ENCODE measurements at regions not wholly inside any gene's neighbourhood (a gene's known extent, or its start where the extent isn't known, plus 50 kb on each side); places are given as distances from the start of the nearest gene placed in this dataset.

DNA sequence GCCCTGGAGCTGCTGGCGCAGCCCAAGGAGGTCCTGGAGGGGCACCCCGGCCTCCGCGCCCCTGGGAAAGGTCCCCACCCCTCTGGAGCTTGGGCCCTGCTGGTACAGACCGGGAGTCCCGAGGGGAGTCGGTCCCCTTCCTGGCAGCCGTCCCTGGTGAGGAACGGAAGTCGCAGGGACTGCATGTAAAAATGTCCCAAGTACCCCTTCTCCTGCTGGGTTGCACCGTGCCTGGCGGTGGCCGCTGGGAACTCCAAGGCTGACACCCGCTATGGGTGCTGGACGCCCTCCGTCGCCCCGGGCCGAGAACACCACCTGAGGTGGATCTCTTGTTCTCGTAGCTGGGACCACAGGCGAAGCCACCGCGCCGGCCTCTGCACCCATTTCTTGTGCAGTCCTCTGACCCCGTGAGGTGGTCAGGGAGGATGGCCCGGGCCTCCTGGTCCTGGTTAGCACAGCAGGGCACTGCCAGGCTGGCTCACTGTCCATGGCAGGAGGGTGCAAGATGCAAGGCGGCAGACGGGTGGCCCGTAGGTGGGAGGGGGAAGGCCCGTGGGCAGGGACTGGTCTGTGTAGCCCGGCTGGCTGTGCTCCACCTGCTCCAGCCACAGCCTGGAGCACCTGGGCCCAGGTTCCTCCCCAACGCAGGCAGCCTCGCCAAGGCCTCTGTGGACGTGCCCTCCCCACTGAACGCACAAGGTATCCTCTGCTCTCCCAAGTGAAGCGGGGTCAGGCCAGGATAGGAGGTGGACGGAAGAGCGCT, 165.2 kb downstream of the IGLL1 start:
- Histone ChIP-seq H3K27me3 (no peaks in the 10 kb centered on the region), H3K36me3 (no peaks in the 10 kb centered on the region), H3K4me1 (no peaks in the 10 kb centered on the region), H3K9me3 (no peaks in the 10 kb centered on the region), H3K27ac (no peak overlapping the region), H3K4me3 (no peak overlapping the region)
- DNase-seq (peak in 1 of 2 donors; percentile 81), ATAC-seq (ENCODE audit: low FRiP score in 2 of 2) (peak; percentile 12 to 18)
- no peak for TF ChIP-seq EP300 (IDR thresholded peaks at IDR 0.05)
- TF ChIP-seq POLR2A (IDR thresholded peaks at IDR 0.05): no peak
- no peak for TF ChIP-seq POLR2AphosphoS5 (IDR thresholded peaks at IDR 0.05)
- no peak for TF ChIP-seq CTCF (IDR thresholded peaks at IDR 0.05)
- WGBS, 2 donors: 90 to 93% methylated on average over 27 to 37 of the region's 38 CpGs

- no peaks in the 10 kb centered on the region for H3K27me3 ChIP-seq
- TF ChIP-seq POLR2AphosphoS5 (IDR thresholded peaks at IDR 0.05): no peak
- no peak for TF ChIP-seq POLR2A (IDR thresholded peaks at IDR 0.05)
- TF ChIP-seq CTCF (IDR thresholded peaks at IDR 0.05): no peak
- no peak for TF ChIP-seq EP300 (IDR thresholded peaks at IDR 0.05)
- DNase-seq (no peak), ATAC-seq (ENCODE audit: low FRiP score in 2 of 2) (no peak)
- H3K36me3 ChIP-seq: no peaks in the 10 kb centered on the region
- H3K4me3 ChIP-seq: no peak overlapping the region
- no peaks in the 10 kb centered on the region for H3K4me1 ChIP-seq
- no peak overlapping the region for H3K27ac ChIP-seq
- H3K9me3 ChIP-seq: no peaks in the 10 kb centered on the region
Measured at GRCh38 chr22:23411739-23412138, 168.4 kb downstream of the IGLL1 start.

DNA sequence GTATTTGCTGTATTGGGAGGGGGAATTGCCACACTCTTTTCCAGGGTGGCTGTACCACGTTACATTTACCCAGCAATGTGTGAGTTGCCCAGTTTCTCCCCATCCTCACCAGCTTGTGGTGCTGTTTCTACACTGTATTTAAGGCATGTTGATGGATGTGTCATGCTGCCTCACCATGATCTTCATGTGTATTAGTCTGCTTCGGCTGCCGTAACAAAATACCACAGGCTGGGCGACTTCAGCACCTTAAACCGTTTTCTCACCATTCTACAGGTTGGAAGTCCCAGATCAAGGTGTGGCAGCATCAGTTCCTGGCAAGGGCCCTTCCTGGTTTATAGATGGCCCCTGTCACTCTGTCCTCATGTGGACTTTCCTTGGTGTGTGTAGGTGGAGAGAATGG, 169.7 kb downstream of the IGLL1 start:
- Histone ChIP-seq H3K27me3 (no peaks in the 10 kb centered on the region), H3K4me1 (no peaks in the 10 kb centered on the region), H3K9me3 (no peaks in the 10 kb centered on the region), H3K27ac (no peak overlapping the region), H3K36me3 (no peaks in the 10 kb centered on the region), H3K4me3 (no peak overlapping the region)
- no peak for DNase-seq
- 93 to 100% methylated on average over 5 of the region's 5 CpGs for WGBS, 2 donors
- no peak for ATAC-seq (ENCODE audit: low FRiP score in 2 of 2)
- TF ChIP-seq POLR2A (IDR thresholded peaks at IDR 0.05) (no peak), POLR2AphosphoS5 (IDR thresholded peaks at IDR 0.05) (no peak), CTCF (IDR thresholded peaks at IDR 0.05) (no peak), EP300 (IDR thresholded peaks at IDR 0.05) (no peak)

DNA sequence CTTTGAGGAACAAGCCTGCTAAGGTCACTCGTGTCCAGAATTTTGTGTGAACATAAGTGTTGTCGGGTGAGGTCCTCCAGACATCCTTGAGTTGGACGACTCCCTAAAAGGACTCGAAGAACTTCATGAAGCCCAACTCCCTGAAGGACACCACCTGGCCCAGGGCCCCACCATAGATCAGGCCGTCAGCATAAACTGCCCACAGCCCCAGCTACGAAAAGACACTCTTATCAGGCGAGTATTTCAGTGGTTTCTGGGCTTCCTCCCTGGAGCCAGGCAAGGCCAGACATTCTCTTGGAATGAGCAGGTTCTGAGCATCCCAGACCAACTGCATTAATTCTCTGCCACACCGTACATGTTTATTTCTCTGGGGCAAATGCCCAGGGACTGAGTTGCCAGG, 170.1 kb downstream of the IGLL1 start:
- ATAC-seq (ENCODE audit: low FRiP score in 2 of 2) (no peak), DNase-seq (no peak)
- H3K36me3 ChIP-seq: no peaks in the 10 kb centered on the region
- no peaks in the 10 kb centered on the region for H3K4me1 ChIP-seq
- H3K4me3 ChIP-seq: no peak overlapping the region
- H3K27me3 ChIP-seq: no peaks in the 10 kb centered on the region
- WGBS, 2 donors: 73 to 80% methylated on average over 8 of the region's 8 CpGs
- no peak overlapping the region for H3K27ac ChIP-seq
- TF ChIP-seq POLR2AphosphoS5 (IDR thresholded peaks at IDR 0.05) (no peak), EP300 (IDR thresholded peaks at IDR 0.05) (no peak), CTCF (IDR thresholded peaks at IDR 0.05) (no peak), POLR2A (IDR thresholded peaks at IDR 0.05) (no peak)
- H3K9me3 ChIP-seq: no peaks in the 10 kb centered on the region

- H3K9me3 ChIP-seq: no peaks in the 10 kb centered on the region
- no peaks in the 10 kb centered on the region for H3K36me3 ChIP-seq
- 33 to 45% methylated on average over 2 of the region's 2 CpGs for WGBS, 2 donors
- TF ChIP-seq POLR2A (IDR thresholded peaks at IDR 0.05) (no peak), POLR2AphosphoS5 (IDR thresholded peaks at IDR 0.05) (no peak), EP300 (IDR thresholded peaks at IDR 0.05) (no peak), CTCF (IDR thresholded peaks at IDR 0.05) (no peak)
- H3K27ac ChIP-seq: no peak overlapping the region
- no peak overlapping the region for H3K4me3 ChIP-seq
- H3K27me3 ChIP-seq: no peaks in the 10 kb centered on the region
- ATAC-seq (ENCODE audit: low FRiP score in 2 of 2) (no peak), DNase-seq (no peak)
- no peaks in the 10 kb centered on the region for H3K4me1 ChIP-seq
Measured at GRCh38 chr22:23408321-23408720, 171.8 kb downstream of the IGLL1 start.
